ENCODE measurements at regions not wholly inside any gene's neighbourhood (a gene's known extent, or its start where the extent isn't known, plus 50 kb on each side); places are given as distances from the start of the nearest gene placed in this dataset.

DNA sequence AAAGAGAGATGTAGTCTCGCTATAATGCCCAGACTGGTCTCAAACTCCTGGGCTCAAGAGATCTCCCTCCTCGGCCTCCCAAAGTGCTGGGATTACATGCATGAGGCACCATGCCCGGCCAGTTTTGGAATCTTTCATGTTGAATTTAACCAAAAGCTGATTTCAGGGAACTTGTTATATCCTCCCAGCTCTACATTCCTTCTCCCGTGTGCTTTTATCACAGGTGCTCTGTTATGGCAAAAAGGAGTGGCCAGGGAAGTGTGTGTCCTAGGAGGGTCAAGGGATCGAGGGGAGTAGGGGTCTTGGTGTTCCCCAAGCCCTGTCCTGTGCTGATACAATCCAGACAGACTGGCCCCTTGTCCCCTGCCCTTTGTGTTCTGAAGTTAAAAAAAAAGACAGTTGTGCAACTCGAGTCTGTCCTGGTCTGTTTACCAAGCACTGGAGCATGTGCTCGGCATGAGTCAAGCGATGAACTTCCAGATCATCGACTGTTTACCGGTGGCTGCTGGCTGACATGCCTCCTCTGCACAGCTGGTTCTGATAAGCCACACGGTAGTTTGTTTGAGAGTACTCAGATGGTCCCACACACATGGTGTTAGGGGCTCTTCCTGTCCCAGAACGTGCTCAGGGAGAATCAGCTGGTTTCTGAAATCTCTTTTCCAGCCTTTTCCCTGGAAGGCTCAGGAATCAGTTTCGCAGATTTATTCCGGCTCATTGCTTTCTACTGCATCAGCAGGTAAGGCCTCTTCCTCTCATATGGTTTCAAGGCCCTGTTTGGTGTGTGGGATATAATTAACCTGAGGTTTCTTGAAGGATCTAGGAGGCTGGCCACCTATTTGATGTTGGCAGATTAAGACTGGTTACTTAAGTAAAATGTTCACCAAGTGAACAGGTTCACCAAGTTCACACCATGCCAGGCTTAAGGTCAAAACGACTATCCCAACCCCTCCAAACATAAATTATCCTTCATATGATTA, 52.6 kb upstream of the NAA20 start:
- TF ChIP-seq GATA2 (IDR thresholded peaks at IDR 0.05; ENCODE audit: low read depth, low read length), result no peak
- no peak for TF ChIP-seq GATA3 (IDR thresholded peaks at IDR 0.05; ENCODE audit: low read depth, low read length)

All from SH-SY5Y (cell line).